Head of caudate nucleus (tissue), 42 donors: ENCODE measurements at regions not wholly inside any gene's neighbourhood (a gene's known extent, or its start where the extent isn't known, plus 50 kb on each side); places are given as distances from the start of the nearest gene placed in this dataset.

ENCODE experiments used
- DNase-seq, 42 donors: peaks; one replicate each; pipeline versions ENCODE4 v3.0.0 to v3.0.0-alpha.2; 2020 to 2021; ENCODE audit warnings: mixed read lengths in 7 of 42
- intact Hi-C: fragments of 100-400 bp; cut with DNase I; formaldehyde crosslinking; loops from one replicate; pipeline ENCODE4 v1.15.0; 2022

DNA sequence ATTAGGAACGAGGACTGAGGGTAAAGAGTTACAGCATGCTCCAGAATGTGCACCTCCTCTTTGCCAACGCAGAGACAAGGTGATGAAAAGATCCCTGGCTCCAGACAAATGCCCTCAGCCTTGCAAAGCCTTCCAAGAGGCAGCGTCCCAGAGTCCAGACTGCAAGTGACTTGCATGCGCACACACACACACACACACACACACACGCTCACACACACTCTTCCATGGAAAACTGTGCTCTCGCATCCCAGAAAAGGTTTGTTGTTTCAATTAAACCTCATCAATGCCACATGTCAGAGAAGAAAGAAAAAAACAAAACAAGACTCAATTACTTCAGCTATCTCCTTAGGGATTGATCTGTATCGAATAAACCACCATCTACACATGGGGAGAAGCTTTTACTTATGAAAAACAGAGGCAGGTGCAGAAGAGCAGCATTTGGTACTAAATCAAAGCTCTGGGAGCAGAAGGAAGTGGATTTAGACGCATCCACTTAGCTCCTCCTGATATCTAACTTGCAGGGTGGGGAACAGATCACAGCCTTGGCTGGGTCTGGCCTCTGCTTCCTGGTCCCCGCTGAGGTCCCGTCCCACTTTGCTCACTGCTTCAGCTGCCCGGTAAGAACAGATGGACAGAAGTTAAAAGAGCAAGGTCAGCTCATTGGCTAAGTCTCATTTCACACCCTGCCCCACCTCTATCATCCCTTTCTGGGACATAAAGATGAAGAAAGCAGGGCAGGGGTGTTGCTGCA is 249.8 kb upstream of the BLID start:
- intact Hi-C loops, result no loop called here
- DNase-seq, result no peak

DNA sequence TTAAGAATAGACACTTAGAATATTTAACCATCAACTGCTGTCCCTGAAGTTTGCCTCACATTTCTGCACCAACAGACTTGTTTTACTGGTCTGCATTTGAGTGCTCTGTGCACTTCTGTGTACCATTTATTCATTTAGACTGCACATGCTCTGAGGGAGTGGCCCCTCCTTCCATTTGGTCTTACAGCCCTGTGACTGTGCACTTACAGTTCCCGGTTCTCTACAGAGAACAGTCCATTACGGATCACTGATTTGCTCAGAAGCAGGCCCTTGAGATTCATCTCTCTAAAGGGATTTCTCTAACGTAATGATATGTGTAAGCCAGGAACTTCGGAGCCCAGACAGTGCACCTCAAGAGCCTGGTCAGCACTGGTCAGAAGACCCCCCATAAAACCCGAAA is 247.3 kb upstream of the BLID start:
- intact Hi-C loops, result no loop called here

DNA sequence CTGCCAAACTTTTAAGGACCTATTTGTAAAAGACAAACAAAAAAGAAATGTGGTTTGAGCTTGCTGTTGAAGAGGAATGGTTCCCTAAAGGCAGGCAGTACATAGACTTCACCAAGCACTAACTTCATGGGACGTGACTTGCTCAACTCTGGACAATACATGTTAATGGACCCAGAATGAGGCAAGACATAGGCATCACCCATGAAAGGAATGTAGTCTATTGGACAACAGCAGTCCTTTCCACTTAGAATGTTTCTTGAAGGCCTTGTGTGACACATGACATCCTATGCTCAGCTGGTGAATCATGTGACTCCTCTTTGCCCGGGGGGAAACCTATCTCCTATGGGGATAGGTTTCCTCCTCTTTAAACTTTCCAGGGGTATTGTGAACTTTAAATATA is 246.4 kb upstream of the BLID start:
- intact Hi-C loops, result no loop called here
- DNase-seq, result no peak

More for the DNA sequence above, 247.3 kb upstream of the BLID start:
- no peak for DNase-seq

DNA sequence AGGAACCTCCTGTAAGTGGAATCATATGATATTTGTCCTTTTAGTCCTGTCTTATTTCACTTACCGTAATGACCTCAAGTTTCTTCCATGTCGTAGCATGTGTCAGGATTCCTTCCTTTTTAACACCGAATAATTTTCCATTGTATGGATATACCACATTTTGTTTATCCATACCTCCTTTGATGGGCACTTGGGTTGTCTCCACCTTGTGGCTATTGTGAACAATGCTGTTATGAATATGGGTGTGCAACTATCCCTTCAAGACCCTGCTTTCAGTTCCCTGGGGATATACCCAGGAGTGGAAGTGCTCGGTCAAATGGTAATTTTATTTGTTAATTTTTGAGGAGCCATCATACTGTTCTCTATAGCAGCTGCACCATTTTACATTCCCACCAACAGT is 244.9 kb upstream of the BLID start:
- intact Hi-C loops, result no loop called here

DNA sequence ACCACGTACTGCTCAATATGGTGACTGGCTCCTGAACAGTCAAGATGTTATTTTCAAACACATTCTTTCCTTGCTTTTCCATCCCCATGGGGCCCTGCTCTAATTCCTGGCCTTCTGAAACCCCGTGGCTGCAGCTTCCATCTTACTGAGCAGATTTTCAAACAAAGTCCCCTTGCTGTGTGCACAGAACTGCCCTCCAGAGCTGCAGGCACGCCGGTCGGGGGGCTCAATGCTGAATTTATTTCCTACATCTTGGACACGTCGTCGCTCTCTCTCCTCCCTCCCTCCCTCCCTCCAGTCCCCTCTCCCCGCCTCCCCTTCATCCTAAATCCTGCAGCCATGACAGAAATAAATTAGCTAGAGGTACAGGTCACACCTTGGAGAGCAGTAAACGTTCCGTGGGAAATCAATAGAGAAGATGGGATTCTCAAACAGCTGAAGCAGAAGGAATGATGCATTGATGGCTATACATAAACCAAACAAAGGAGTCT is 243.1 kb upstream of the BLID start:
- intact Hi-C loops, result no loop called here
- DNase-seq, result no peak

More for the DNA sequence above, 244.9 kb upstream of the BLID start:
- no peak for DNase-seq

DNA sequence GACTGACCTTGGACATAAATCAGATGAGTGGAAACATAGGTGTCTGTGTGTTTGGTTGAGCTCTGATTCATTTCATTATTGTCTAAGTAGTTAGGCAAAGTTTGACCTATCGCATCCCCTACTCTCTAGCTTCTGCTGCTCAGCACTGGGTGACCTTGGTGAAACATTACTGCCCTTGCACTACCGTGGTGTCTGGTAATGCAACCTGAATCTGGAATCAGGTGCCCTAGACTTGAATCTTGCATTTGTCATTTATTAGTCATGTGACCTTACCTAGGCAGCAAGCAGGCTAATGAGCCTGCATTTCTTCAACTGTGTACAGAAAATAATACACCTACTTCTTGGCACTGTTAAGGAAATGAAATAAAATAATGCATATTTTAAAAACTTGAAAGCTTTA is 242.3 kb upstream of the BLID start:
- DNase-seq, result no peak
- intact Hi-C loops, result no loop called here

DNA sequence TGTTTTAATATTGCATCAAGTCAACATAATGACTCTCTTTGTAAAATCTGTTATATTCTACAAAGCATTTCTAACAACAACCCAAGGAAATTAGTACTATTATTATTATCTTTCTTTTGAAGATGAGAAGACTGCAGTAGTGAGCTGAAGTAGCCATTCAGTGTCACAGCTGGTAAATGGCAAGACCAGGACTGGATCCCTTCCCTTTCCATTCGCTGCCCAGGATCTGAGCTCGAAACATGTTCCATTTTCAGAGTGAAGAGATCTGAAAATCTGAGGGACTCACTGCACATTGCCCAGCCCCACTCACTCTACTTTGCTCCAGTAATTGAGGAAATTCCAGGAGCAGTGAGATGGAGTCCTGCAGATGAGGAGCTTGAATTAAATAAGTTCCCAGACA is 240.0 kb upstream of the BLID start:
- no peak for DNase-seq
- intact Hi-C loops, result no loop called here

DNA sequence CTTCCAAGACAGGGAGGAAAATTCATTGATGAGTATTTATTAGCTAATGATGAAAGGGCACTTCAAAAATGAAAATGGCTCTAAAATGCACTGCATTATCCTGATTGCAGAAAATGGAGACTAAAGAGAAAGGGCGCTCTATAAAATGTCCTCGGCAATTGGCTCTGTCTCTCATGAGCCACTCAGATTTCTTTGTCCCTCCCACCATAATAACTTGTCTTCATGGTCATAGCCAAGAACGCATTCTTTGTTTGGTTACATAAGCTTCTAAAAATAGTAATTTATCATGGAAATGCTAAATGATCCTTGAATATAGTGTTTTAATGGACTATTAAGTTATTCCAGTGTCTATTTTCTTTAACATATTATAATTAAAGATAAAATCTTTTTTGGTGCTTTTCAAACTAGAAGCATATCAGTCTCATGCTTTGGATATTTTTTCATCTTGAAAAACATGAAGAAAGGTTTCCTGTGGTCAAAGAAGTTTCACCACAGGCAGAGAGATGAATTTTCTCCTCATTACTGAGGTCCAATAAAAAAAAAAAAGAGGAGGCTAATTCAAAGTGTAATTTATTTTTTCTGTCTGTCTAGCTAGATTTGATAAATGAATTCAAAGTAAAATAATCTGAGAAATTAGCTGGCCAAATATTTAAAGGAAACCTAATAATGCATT is 238.1 kb upstream of the BLID start:
- no peak for DNase-seq
- intact Hi-C loops, result no loop called here

DNA sequence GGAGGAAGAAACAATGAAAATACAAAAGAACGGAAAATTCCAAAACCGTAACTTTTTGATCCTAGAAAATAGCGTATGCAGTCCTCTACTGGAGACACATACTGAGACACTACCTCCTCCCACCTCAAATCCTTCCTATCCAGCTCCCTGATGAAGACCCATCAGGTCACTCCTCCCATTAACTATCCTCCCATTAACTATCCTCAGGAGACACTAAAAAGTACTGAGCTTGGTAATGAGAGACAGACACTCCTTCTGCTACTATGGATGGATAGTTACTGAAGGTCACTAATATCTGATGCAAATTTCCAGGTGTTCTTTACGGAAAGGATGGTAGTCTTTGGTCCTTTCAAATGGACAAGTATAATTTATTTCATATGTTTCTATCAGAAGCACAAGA is 237.5 kb upstream of the BLID start:
- no peak for DNase-seq
- intact Hi-C loops, result no loop called here

DNA sequence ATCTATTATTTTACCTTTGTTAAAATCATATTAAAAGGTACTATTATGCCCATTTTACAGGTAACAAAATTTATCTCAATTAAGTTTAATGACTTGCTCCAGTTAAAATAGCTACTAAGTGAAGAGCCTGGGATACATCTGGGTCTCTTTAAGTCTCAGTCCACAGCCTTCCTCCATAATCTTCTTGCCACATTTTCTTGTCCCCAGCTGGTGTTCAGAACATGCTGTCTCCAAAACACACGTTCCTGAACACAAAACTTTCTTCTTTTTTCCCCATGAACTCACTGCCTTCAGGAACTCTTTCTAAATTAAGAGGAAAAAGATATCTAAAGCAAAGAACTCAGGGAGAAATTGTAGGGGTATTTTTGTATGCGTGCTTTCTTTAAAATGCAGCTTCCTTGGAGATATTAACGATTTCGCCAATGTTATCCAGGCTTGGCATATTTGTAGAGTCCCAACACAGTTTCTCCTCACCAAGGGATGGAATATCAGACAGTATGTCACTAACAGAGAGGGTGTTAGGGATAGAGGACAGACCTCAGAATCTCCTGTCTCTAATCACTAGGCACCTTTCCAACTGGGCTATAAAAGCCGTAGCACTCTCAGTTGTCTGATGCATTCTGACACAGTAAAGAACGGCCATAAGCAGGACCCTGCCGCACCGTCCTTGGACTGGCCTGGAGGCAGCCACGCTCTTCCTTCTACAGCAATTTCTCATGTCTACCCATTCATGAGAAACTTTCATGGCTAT is 232.8 kb upstream of the BLID start:
- DNase-seq, result no peak
- intact Hi-C loops, result no loop called here

DNA sequence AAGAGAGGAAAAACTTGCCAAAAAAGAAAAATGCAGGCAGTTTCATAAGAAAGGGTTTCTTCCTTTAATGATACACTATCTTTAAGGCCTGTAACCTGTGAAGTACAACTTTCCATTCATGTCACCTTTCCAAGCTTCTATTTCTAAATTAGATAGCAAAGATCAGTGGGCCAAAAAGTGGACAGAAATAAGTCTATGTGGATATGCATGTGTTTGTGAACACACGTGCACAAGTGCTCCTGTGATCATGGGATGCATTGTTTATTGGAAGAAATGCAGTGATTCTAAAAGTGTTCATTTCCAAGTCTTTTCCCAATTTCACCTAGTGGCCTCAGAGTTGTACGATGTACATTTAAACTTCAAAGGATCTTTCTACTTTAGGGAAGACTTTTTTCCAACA is 230.0 kb upstream of the BLID start:
- intact Hi-C loops, result no loop called here
- DNase-seq, result no peak

DNA sequence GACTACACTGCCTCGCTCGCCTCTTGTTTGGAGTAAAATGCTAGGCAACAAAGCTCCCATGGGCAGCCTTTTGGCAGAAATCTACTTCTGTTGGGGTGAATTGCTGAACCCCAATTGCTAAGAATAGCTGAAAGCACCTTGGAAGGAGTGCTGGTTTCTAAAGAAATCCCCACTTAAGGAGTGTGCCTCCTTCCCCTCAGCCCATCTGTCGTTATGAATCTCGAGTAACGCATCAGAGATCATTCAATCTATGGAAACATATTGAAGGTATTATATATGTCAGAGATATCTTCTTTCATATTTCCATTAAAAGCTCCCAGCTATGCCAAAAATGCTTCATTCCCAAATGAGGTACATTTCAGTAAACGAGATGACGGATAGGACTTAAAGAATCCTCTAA is 229.6 kb upstream of the BLID start:
- DNase-seq, result no peak
- intact Hi-C loops, result no loop called here

DNA sequence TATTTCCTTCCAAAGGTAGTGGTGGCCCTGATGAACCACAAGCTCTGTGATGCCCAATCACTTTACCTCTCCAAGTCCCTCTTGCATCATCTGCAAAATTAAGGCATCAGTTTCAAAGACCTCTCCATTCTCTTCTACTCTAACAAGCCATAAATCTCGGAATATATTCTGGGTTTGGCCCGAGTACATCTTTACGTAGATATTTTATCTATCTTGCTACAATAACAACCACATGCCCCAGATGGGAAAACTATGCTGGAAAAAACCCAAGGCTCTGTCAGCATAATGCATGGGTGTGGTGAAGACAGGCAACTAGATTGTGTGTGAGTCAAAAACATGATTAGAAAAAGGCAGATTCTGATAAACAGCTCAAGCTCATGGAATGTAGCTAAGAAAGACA is 228.2 kb upstream of the BLID start:
- DNase-seq, result no peak
- intact Hi-C loops, result no loop called here

DNA sequence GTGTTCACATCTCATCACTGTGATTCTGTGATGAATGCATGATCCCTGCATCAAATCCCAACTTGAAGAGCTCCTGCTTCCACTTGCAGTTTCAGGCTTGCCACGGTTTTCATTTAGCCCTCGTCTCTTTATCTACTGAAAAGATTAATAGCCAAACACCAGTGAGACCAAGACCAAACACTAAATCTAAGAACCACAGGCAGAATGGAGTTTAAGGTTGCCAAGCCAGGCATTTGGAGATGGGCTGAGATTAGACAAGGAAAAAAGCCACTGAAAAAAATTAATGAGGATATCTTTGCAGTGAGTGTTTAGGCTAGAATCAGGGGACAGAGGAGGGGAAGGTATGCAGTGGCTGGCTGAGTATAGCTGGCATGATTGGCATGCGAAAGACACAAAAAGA is 227.2 kb upstream of the BLID start:
- no peak for DNase-seq
- intact Hi-C loops, result no loop called here

DNA sequence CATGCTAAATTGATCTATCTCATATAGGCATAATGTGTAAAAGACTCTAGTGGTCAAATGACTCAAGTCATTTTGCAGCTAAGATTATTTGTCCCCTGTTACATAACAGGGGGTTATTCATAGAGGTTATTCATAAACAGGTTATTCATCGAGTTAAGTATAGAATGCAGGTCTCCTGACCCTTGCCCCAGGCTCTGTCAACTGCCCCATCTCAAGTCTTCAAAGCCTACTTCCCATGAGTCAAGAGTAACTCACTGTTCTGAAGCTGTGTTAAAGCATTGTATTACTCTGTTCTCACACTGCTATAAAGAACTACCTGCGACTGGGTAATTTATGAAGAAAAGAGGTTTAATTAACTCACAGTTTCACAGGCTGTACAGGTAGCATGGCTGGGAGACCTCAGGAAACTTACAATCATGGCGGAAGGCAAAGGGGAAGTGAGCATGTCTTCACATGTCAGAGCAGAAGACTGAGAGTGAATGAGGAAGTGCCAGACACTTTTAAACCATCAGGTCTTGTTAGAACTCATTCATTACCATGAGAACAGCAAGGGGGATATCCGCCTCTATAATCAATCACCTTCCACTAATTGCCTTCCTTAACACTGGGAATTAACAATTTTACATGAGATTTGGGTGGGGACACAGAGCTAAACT is 226.2 kb upstream of the BLID start:
- DNase-seq, result no peak
- intact Hi-C loops, result no loop called here

DNA sequence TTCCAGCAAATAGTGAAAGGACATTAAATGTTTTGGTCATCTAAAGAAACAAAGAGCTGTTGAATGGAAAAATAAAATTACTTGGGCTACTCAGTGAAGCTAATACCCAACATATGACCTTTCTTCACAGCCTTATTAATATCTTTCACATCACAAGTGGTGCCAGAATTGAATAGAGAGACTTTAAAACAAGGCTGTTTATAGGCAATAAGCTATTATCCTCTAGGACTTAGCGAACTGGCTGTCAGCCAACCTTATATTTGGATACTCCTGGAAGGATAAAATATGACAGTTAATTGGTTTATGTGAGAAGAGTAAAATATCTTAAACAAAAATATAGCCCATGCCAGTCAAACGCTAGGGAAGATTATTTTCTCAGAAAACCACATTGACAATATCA is 225.5 kb upstream of the BLID start:
- no peak for DNase-seq
- intact Hi-C loops, result no loop called here

DNA sequence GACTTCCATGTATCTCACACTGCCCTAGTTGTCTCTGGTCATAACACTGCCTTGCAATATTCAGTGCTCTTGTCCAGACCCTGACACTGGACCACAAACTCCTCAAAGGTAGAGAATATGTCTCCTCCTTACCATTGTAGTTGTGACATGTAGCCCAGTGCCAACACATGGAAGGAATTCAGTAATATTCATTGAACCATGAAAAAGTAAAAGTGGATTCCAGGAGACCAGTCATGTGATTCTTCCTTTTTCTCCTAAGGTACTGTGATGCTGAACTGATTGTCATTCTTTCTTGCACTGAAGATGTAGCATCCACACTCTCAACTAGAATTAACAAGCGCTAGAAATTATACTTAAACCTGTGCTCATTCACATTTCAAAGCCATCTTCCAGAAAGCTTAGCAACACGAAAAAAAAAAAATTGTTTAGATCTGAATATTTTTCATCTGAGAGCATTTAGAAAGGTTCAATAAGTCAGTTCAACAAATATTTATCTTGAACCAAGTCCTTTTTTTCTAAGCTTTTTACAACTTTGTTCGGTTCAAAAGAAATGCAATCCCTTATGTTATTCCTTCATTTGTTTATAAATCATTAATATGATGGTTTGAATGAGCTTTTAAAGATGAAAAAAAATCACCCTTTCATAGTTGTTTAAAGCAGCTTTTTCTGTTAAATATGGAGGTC is 224.7 kb upstream of the BLID start:
- intact Hi-C loops, result no loop called here
- DNase-seq, result no peak

DNA sequence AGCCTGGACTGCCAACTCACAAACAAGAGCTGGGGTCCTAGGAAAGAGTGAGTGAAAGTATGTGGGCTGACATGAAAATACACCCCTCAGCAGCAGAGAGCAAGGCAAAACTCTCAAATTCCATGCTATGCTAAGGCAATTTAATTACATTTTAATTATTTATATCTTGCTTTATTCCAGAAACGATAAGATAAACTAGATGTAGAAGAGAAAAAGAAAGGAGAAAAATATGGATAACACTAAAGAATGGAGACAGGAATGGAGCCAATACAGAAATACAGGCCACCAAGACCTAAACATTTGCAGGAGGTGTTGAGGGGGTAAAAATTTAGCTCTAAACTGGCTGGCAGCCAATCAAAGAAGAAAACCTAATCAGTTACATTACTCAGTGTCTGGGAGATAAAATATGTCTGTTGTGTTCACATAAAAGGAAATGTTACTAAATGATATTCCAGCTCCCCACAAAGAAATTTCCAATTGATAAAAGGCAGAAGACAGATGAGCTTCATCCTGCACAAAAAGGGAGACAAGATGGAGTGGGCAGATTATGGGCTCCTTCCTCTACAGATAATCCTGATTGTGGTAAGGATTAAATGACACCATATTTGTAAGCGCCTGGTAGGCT is 223.5 kb upstream of the BLID start:
- intact Hi-C loops, result no loop called here
- no peak for DNase-seq

DNA sequence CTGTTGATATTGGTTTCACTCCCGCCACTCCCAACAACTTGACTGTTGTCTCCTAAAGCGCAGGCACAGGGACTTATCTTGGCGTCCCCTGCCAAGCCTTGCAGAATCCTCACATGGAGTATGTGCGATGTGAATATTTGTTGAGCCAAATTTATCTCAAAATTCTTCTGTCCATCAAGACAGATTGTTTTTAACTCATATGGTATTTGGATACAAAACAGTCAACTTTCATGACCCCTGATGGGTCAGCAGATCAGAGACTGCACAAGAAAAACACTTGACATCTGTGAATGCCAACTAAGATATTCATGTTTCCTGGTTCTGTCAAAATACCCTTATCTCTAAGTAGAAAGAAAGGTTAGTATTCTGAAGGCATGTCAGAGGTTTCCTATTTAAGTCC is 221.7 kb upstream of the BLID start:
- intact Hi-C loops, result no loop called here
- no peak for DNase-seq
